MM.1S (cell line): ENCODE measurements at regions not wholly inside any gene's neighbourhood (a gene's known extent, or its start where the extent isn't known, plus 50 kb on each side); places are given as distances from the start of the nearest gene placed in this dataset.

Source experiments
- DNase-seq: peaks from one replicate; pipeline ENCODE4 v3.0.0-alpha.2; 2015
- H2AFZ ChIP-seq: fragments of 300-600 bp; sonication (generic); 2 replicates; pipeline ENCODE4 v1.6.0; 2016; ENCODE audit warnings: antibody characterized with exemption, low read length
- H3F3A ChIP-seq: fragments of 300-600 bp; sonication (generic); 2 replicates; pipeline ENCODE4 v1.6.1; 2016; ENCODE audit warnings: mild to moderate bottlenecking, antibody characterized with exemption, low read length, moderate library complexity, mixed read lengths; ENCODE audit not compliant: insufficient read depth
- H3K27ac ChIP-seq: fragments of 300-600 bp; sonication (generic); 2 replicates; pipeline ENCODE4 v1.5.1; 2016; ENCODE audit warnings: mild to moderate bottlenecking, low read length
- H3K27me3 ChIP-seq: fragments of 300-600 bp; sonication (generic); replicated peaks from 2 replicates; pipeline ENCODE4 v1.6.0; 2016; ENCODE audit warnings: low read length; ENCODE audit not compliant: insufficient read depth
- H3K36me3 ChIP-seq: fragments of 300-600 bp; sonication (generic); replicated peaks from 2 replicates; pipeline ENCODE4 v1.6.1; 2016; ENCODE audit warnings: mild to moderate bottlenecking, low read length, mixed read lengths; ENCODE audit not compliant: insufficient read depth
- H3K4me1 ChIP-seq: fragments of 300-600 bp; sonication (generic); 2 replicates; pipeline ENCODE4 v1.6.1; 2016; ENCODE audit warnings: low read length, mixed read lengths
- H3K4me2 ChIP-seq: fragments of 300-600 bp; sonication (generic); 2 replicates; pipeline ENCODE4 v1.6.0; 2016; ENCODE audit warnings: low read depth, low read length
- H3K4me3 ChIP-seq: fragments of 300-600 bp; sonication (generic); 2 replicates; pipeline ENCODE4 v1.5.1; 2016; ENCODE audit warnings: low read length, mixed read lengths
- H3K79me2 ChIP-seq: fragments of 300-600 bp; sonication (generic); 2 replicates; pipeline ENCODE4 v1.6.1; 2016; ENCODE audit warnings: mixed run types, low read length, mixed read lengths
- H3K9ac ChIP-seq: fragments of 300-600 bp; sonication (generic); 2 replicates; pipeline ENCODE4 v1.6.1; 2016; ENCODE audit warnings: low read length, mixed read lengths
- H3K9me2 ChIP-seq: fragments of 300-600 bp; sonication (generic); replicated peaks from 2 replicates; pipeline ENCODE4 v1.6.1; 2016; ENCODE audit warnings: mild to moderate bottlenecking, low read length, mixed read lengths; ENCODE audit not compliant: insufficient read depth
- H3K9me3 ChIP-seq: fragments of 300-600 bp; sonication (generic); replicated peaks from 2 replicates; pipeline ENCODE4 v1.6.1; 2016; ENCODE audit warnings: mild to moderate bottlenecking, low read length, mixed read lengths; ENCODE audit not compliant: insufficient read depth
- H4K20me1 ChIP-seq: fragments of 300-600 bp; sonication (generic); 2 replicates; pipeline ENCODE4 v1.6.1; 2016; ENCODE audit warnings: mild to moderate bottlenecking, low read length, moderate library complexity, mixed read lengths; ENCODE audit not compliant: insufficient read depth
- EZH2 ChIP-seq: fragments of 300-600 bp; sonication (generic); optimal IDR thresholded peaks from 2 replicates; pipeline ENCODE3; 2017; ENCODE audit warnings: low read depth, mild to moderate bottlenecking, antibody characterized with exemption, low read length, mixed read lengths
- EZH2phosphoT487 ChIP-seq: fragments of 300-600 bp; sonication (generic); IDR thresholded peaks from 2 replicates; pipeline ENCODE4 v1.6.1; 2018; ENCODE audit warnings: antibody characterized with exemption, low read length
- TF ChIP-seq, protein P1 (sequence below): fragments of 300-600 bp; sonication (generic); IDR thresholded peaks from 2 replicates; pipeline ENCODE4 v1.5.1; 2016; ENCODE audit warnings: antibody characterized with exemption, low read length, mixed read lengths

DNA sequence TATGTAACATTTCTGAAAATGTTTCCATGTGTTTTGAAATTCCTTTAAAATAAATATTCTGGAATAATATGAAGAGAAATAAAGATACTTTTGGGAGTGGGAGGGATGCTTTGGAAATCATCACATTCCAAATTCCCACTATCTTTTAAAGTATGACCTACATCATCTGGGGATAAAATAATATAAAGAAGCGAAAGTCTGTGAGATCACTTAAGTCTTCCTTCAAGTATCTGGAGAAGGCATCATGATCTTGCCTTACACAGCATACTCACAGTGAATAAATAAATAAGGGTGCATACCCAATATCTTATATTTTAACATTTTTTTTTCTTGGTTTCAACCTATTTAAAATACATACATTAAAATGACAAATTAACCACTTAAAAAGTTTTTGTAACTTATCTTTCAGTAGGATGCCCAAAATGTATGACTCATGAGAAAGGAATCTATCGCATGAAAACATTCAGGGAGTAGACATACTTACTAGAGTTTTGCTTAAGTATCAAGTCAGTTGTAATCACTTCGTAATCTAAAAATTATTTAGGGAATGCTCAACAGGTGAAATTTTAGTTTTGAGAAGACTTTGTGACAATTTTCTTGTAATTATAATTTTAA is 248.3 kb upstream of the COL3A1 start:
- Histone ChIP-seq H3K4me3 (no peak overlapping the region), H3K36me3 (no peaks in the 10 kb centered on the region), H2AFZ (no peak overlapping the region), H3K4me1 (no peaks in the 10 kb centered on the region), H3K9me3 (no peaks in the 10 kb centered on the region), H3K4me2 (no peak overlapping the region), H3K9ac (no peak overlapping the region), H3F3A (no peaks in the 10 kb centered on the region), H4K20me1 (no peaks in the 10 kb centered on the region), H3K27me3 (no peaks in the 10 kb centered on the region), H3K9me2 (no peaks in the 10 kb centered on the region), H3K27ac (no peak overlapping the region), H3K79me2 (no peaks in the 10 kb centered on the region)
- DNase-seq = no peak
- no peak for TF ChIP-seq EZH2
- TF ChIP-seq, protein P1, sequence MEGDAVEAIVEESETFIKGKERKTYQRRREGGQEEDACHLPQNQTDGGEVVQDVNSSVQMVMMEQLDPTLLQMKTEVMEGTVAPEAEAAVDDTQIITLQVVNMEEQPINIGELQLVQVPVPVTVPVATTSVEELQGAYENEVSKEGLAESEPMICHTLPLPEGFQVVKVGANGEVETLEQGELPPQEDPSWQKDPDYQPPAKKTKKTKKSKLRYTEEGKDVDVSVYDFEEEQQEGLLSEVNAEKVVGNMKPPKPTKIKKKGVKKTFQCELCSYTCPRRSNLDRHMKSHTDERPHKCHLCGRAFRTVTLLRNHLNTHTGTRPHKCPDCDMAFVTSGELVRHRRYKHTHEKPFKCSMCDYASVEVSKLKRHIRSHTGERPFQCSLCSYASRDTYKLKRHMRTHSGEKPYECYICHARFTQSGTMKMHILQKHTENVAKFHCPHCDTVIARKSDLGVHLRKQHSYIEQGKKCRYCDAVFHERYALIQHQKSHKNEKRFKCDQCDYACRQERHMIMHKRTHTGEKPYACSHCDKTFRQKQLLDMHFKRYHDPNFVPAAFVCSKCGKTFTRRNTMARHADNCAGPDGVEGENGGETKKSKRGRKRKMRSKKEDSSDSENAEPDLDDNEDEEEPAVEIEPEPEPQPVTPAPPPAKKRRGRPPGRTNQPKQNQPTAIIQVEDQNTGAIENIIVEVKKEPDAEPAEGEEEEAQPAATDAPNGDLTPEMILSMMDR = no peak

DNA sequence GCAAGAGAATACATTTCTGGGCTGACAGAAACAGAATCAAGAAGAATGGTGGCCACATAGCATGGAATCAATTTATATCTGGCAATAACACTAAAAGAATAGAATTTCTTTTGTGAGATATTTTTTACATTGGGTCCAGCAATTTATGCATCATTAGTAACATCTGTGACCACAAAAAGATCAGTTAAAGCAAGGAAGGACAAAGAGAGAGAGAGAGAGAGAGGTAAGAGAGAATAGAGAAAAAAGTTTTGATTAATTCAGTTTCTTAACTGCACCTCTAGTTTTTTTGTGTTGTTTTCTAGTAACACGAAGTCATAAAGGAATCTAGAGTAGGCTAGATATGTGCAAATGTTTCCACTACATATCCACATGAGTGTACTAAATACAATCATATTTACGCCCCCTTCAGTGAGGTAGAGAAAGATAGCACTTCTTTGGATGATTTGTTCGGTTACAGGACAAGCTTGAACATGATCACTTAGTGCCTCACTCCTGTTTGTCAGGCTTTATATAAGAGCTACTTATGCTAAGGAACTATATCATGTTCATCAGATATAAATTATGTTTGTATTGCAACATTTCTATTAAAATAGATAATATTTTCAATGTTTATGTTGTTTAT is 247.4 kb upstream of the COL3A1 start:
- Histone ChIP-seq H3K9me3 (no peaks in the 10 kb centered on the region), H3K4me2 (no peak overlapping the region), H3K79me2 (no peaks in the 10 kb centered on the region), H3K9me2 (no peaks in the 10 kb centered on the region), H3F3A (no peaks in the 10 kb centered on the region), H4K20me1 (no peaks in the 10 kb centered on the region), H3K27ac (no peak overlapping the region), H3K36me3 (no peaks in the 10 kb centered on the region), H3K27me3 (no peaks in the 10 kb centered on the region), H3K9ac (no peak overlapping the region), H2AFZ (no peak overlapping the region), H3K4me3 (no peak overlapping the region), H3K4me1 (no peaks in the 10 kb centered on the region)
- DNase-seq = no peak
- TF ChIP-seq, protein P1 = no peak
- TF ChIP-seq EZH2 (no peak), EZH2phosphoT487 (no peak)

DNA sequence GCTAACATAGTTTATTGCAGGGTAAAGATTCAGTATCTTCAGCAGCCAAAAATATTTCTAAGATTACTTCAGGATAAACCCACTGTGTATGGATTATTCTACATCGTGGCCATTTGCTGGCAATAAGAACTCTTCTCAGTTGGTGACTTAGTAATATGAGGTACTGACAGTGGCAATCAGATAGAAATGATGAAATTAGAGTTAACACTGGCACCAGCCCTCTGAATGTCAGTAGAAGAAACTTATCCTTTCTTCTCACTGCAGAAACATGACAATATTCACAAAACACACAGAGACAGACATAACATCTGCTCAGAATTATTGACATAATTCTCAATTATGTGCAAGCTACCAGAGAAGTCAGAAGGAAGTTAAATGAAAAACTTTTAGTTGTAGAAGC is 246.3 kb upstream of the COL3A1 start:
- no peaks in the 10 kb centered on the region for H3K9me3 ChIP-seq
- no peak for TF ChIP-seq EZH2
- TF ChIP-seq EZH2phosphoT487 = no peak
- H3F3A ChIP-seq = no peaks in the 10 kb centered on the region
- no peaks in the 10 kb centered on the region for H3K27me3 ChIP-seq
- H3K4me2 ChIP-seq = no peak overlapping the region
- H4K20me1 ChIP-seq = no peaks in the 10 kb centered on the region
- no peak overlapping the region for H3K27ac ChIP-seq
- no peak overlapping the region for H3K4me3 ChIP-seq
- H3K36me3 ChIP-seq = no peaks in the 10 kb centered on the region
- no peaks in the 10 kb centered on the region for H3K79me2 ChIP-seq
- H3K4me1 ChIP-seq = no peaks in the 10 kb centered on the region
- H3K9me2 ChIP-seq = no peaks in the 10 kb centered on the region
- DNase-seq = no peak
- H3K9ac ChIP-seq = no peak overlapping the region
- H2AFZ ChIP-seq = no peak overlapping the region

DNA sequence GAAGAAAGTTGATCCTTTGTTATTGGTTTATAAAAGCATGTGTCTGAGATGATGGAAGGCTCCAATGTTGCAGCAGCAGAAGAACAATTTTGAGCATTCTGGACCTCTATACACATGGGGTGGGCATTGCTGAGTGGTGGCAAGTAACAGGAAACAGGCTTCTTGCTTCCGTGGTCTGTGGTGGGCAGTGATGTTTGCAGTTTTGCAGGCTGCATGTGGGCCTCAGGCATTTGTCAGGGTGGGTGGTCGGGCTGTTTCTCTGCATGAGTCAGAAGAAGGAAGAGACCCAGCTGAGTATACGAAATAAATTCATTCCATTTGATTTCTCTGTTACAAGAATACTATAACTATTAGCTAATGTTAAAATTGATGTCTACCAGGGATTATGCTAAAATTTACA is 239.5 kb upstream of the COL3A1 start:
- no peaks in the 10 kb centered on the region for H3K9me3 ChIP-seq
- DNase-seq = no peak
- no peaks in the 10 kb centered on the region for H3K36me3 ChIP-seq
- H3F3A ChIP-seq = no peaks in the 10 kb centered on the region
- H3K4me1 ChIP-seq = no peaks in the 10 kb centered on the region
- no peak overlapping the region for H3K9ac ChIP-seq
- H3K4me3 ChIP-seq = no peak overlapping the region
- no peak overlapping the region for H3K27ac ChIP-seq
- no peaks in the 10 kb centered on the region for H4K20me1 ChIP-seq
- TF ChIP-seq, protein P1 = no peak
- TF ChIP-seq EZH2 (no peak), EZH2phosphoT487 (no peak)
- H3K9me2 ChIP-seq = no peaks in the 10 kb centered on the region
- H3K4me2 ChIP-seq = no peak overlapping the region
- no peaks in the 10 kb centered on the region for H3K27me3 ChIP-seq
- no peaks in the 10 kb centered on the region for H3K79me2 ChIP-seq
- H2AFZ ChIP-seq = no peak overlapping the region
